Fibroblast of lung (primary cell): ENCODE measurements at regions not wholly inside any gene's neighbourhood (a gene's known extent, or its start where the extent isn't known, plus 50 kb on each side); places are given as distances from the start of the nearest gene placed in this dataset.

Source experiments
- CTCF ChIP-seq, 2 donors: IDR thresholded peaks in 1 of 2; conservative IDR thresholded peaks in 1 of 2; 1 replicate in 1 of 2; 2 replicates in 1 of 2; pipeline ENCODE4 v1.5.1; 2011 to 2012; ENCODE audit warnings: low read length in 2 of 2, control low read depth in 1 of 2, inconsistent platforms in 1 of 2, low read depth in 1 of 2, mild to moderate bottlenecking in 1 of 2
- EZH2 ChIP-seq: IDR thresholded peaks from 2 replicates; pipeline ENCODE4 v1.5.1; 2012; ENCODE audit warnings: low read length, control low read depth, mild to moderate bottlenecking; ENCODE audit errors: missing control alignments

- TF ChIP-seq CTCF (conservative IDR thresholded peaks at IDR 0.05 in 1 of 2, IDR thresholded peaks at IDR 0.05 in 1 of 2; ENCODE audit: low read depth in 1 of 2, low read length in 2 of 2) (no peak), EZH2 (no peak)
These were observed 498.2 kb downstream of the NSUN3 start for GRCh38 chr3:94561094-94561493.
